ENCODE measurements at regions not wholly inside any gene's neighbourhood (a gene's known extent, or its start where the extent isn't known, plus 50 kb on each side); places are given as distances from the start of the nearest gene placed in this dataset.

- TF ChIP-seq POLR2AphosphoS5 (IDR thresholded peaks at IDR 0.05; ENCODE audit: low read depth, low read length) = no peak
- no peak for TF ChIP-seq POLR2A (IDR thresholded peaks at IDR 0.05; ENCODE audit: control extremely low read depth in 1 of 2, low read depth in 2 of 2, low read length in 2 of 2)
- TF ChIP-seq TAF1 (IDR thresholded peaks at IDR 0.05; ENCODE audit: low read depth, low read length) = no peak
- peak in 1 of 3 experiments; percentile 41; a peak in 1 of 4 replicates for TF ChIP-seq CTCF (IDR thresholded peaks at IDR 0.05; ENCODE audit: control extremely low read depth in 1 of 3, insufficient read depth in 1 of 3, low read depth in 1 of 3, low read length in 3 of 3)
- no peak for TF ChIP-seq EP300 (IDR thresholded peaks at IDR 0.05; ENCODE audit: borderline replicate concordance in 1 of 2, low read depth in 2 of 2, low read length in 2 of 2)
- no peak for TF ChIP-seq RFX5 (IDR thresholded peaks at IDR 0.05; ENCODE audit: borderline replicate concordance, low read depth, low read length)
- TF ChIP-seq E2F6 (IDR thresholded peaks at IDR 0.05) = no peak
- no peak for TF ChIP-seq USF2 (IDR thresholded peaks at IDR 0.05; ENCODE audit: low read length)
Measured at GRCh38 chrX:138777230-138777629, 65.7 kb upstream of the FGF13 start.
